Colonic mucosa (tissue), 4 donors: ENCODE measurements at regions not wholly inside any gene's neighbourhood (a gene's known extent, or its start where the extent isn't known, plus 50 kb on each side); places are given as distances from the start of the nearest gene placed in this dataset.

ENCODE experiments used
- DNase-seq: peaks from one replicate; pipeline ENCODE4 v3.0.0-alpha.2; 2020
- H3K27ac ChIP-seq: fragments of 200-600 bp; one replicate; pipeline ENCODE4 v1.8.0; 2021
- H3K27me3 ChIP-seq: fragments of 200-600 bp; one replicate; pipeline ENCODE4 v1.8.0; 2021
- H3K36me3 ChIP-seq: fragments of 200-600 bp; one replicate; pipeline ENCODE4 v1.8.0; 2021
- H3K4me1 ChIP-seq: fragments of 200-600 bp; one replicate; pipeline ENCODE4 v1.8.0; 2021; ENCODE audit warnings: mild to moderate bottlenecking
- H3K4me3 ChIP-seq: fragments of 200-600 bp; one replicate; pipeline ENCODE4 v1.8.0; 2021
- H3K9ac ChIP-seq, 2 donors: one replicate each; pipeline ENCODE4 v1.7.0; 2013; ENCODE audit warnings: control low read depth in 2 of 2, low read depth in 2 of 2, low read length in 2 of 2
- H3K9me3 ChIP-seq: fragments of 200-600 bp; one replicate; pipeline ENCODE4 v1.8.0; 2021
- CTCF ChIP-seq: fragments of 200-600 bp; IDR thresholded peaks from one replicate; pipeline ENCODE4 v1.8.0; 2022; ENCODE audit warnings: antibody characterized with exemption, mild to moderate bottlenecking
- intact Hi-C: fragments of 100-400 bp; cut with DNase I; formaldehyde crosslinking; loops from one replicate; pipeline ENCODE4 v1.14.1; 2022
- donor health status: healthy.
- donor health status: DM: no; HTN: no; CAD: no.
- donor health status: DM: no; HTN: no; CAD: no.

GRCh38 chr16:48824271-48824670 is 214.3 kb upstream of the N4BP1 start:
- no peak for TF ChIP-seq CTCF
- H3K36me3 ChIP-seq, result no peaks in the 10 kb centered on the region
- H3K9me3 ChIP-seq, result no peaks in the 10 kb centered on the region
- no peak for DNase-seq
- intact Hi-C loops, result no loop called here
- no peak overlapping the region for H3K9ac ChIP-seq
- H3K4me1 ChIP-seq, result no peaks in the 10 kb centered on the region
- no peak overlapping the region for H3K27ac ChIP-seq
- H3K27me3 ChIP-seq, result no peaks in the 10 kb centered on the region
- no peak overlapping the region for H3K4me3 ChIP-seq

- H3K27ac ChIP-seq, result no peak overlapping the region
- H3K9ac ChIP-seq, result no peak overlapping the region
- TF ChIP-seq CTCF, result no peak
- no peaks in the 10 kb centered on the region for H3K9me3 ChIP-seq
- no peaks in the 10 kb centered on the region for H3K36me3 ChIP-seq
- no peaks in the 10 kb centered on the region for H3K27me3 ChIP-seq
- intact Hi-C loops, result no loop called here
- DNase-seq, result no peak
- H3K4me3 ChIP-seq, result no peak overlapping the region
- H3K4me1 ChIP-seq, result no peaks in the 10 kb centered on the region
Observed at GRCh38 chr16:48822431-48822830, 212.5 kb upstream of the N4BP1 start.

- no peak overlapping the region for H3K9ac ChIP-seq
- TF ChIP-seq CTCF, result no peak
- H3K9me3 ChIP-seq, result no peaks in the 10 kb centered on the region
- no peaks in the 10 kb centered on the region for H3K4me1 ChIP-seq
- intact Hi-C loops, result no loop called here
- H3K36me3 ChIP-seq, result no peaks in the 10 kb centered on the region
- H3K27me3 ChIP-seq, result no peaks in the 10 kb centered on the region
- H3K27ac ChIP-seq, result no peak overlapping the region
- no peak overlapping the region for H3K4me3 ChIP-seq
- no peak for DNase-seq
Observed at GRCh38 chr16:48820379-48820778, 210.4 kb upstream of the N4BP1 start.

GRCh38 chr16:48818257-48818656 is 208.3 kb upstream of the N4BP1 start:
- no peak for TF ChIP-seq CTCF

GRCh38 chr16:48817032-48817431 is 207.1 kb upstream of the N4BP1 start:
- Histone ChIP-seq H3K9me3 (no peaks in the 10 kb centered on the region), H3K27ac (no peak overlapping the region), H3K27me3 (no peaks in the 10 kb centered on the region), H3K9ac (no peak overlapping the region), H3K4me3 (no peak overlapping the region), H3K36me3 (no peaks in the 10 kb centered on the region), H3K4me1 (no peaks in the 10 kb centered on the region)
- no peak for DNase-seq
- no peak for TF ChIP-seq CTCF
- intact Hi-C loops, result no loop called here

More at GRCh38 chr16:48818257-48818656, 208.3 kb upstream of the N4BP1 start:
- intact Hi-C loops, result no loop called here
- Histone ChIP-seq H3K4me1 (no peaks in the 10 kb centered on the region), H3K36me3 (no peaks in the 10 kb centered on the region), H3K27me3 (no peaks in the 10 kb centered on the region), H3K9me3 (no peaks in the 10 kb centered on the region), H3K27ac (no peak overlapping the region), H3K9ac (no peak overlapping the region), H3K4me3 (no peak overlapping the region)
- DNase-seq, result no peak

GRCh38 chr16:48816393-48816792 is 206.4 kb upstream of the N4BP1 start:
- no peak overlapping the region for H3K4me3 ChIP-seq
- H3K36me3 ChIP-seq, result no peaks in the 10 kb centered on the region
- H3K9ac ChIP-seq, result no peak overlapping the region
- H3K9me3 ChIP-seq, result no peaks in the 10 kb centered on the region
- H3K4me1 ChIP-seq, result no peaks in the 10 kb centered on the region
- DNase-seq, result no peak
- H3K27ac ChIP-seq, result no peak overlapping the region
- H3K27me3 ChIP-seq, result peaks cover 2% of the 10 kb centered on the region
- TF ChIP-seq CTCF, result no peak
- intact Hi-C loops, result no loop called here
